ENCODE measurements at regions not wholly inside any gene's neighbourhood (a gene's known extent, or its start where the extent isn't known, plus 50 kb on each side); places are given as distances from the start of the nearest gene placed in this dataset.

- TF ChIP-seq CTCF (IDR thresholded peaks at IDR 0.05; ENCODE audit: borderline replicate concordance, extremely low read depth, low read length, poor library complexity, severe bottlenecking) (no peak), EZH2 (IDR thresholded peaks at IDR 0.05; ENCODE audit: borderline replicate concordance, low read depth, low read length, severe bottlenecking) (no peak)
- no peak overlapping the region for H3K4me2 ChIP-seq (ENCODE audit: insufficient read depth, low read length)
- no peaks in the 10 kb centered on the region for H4K20me1 ChIP-seq (ENCODE audit: insufficient read depth, low read length)
- no peaks in the 10 kb centered on the region for H3K79me2 ChIP-seq (ENCODE audit: insufficient read depth, low read length)
- no peaks in the 10 kb centered on the region for H3K4me1 ChIP-seq (ENCODE audit: insufficient read depth, low read length)
- no peak overlapping the region for H3K9ac ChIP-seq (ENCODE audit: low read depth, low read length)
- no peaks in the 10 kb centered on the region for H3K27me3 ChIP-seq (ENCODE audit: insufficient read depth, low read length, poor library complexity)
- peaks cover 2% of the 10 kb centered on the region for H3K9me3 ChIP-seq (ENCODE audit: insufficient read depth, low read length, severe bottlenecking)
- H3K27ac ChIP-seq (ENCODE audit: low read length) = no peak overlapping the region
- ATAC-seq (ENCODE audit: insufficient read depth, low read depth) = no peak
- no peak overlapping the region for H3K4me3 ChIP-seq (ENCODE audit: low read depth in 1 of 2, low read length in 2 of 2)
- no peaks in the 10 kb centered on the region for H3K36me3 ChIP-seq (ENCODE audit: insufficient read depth, low read length)
- DNase-seq = no peak
- H2AFZ ChIP-seq (ENCODE audit: low read depth, low read length) = no peak overlapping the region
Measured at GRCh38 chr4:11342401-11342800, 86.3 kb downstream of the HS3ST1 start.

DNA sequence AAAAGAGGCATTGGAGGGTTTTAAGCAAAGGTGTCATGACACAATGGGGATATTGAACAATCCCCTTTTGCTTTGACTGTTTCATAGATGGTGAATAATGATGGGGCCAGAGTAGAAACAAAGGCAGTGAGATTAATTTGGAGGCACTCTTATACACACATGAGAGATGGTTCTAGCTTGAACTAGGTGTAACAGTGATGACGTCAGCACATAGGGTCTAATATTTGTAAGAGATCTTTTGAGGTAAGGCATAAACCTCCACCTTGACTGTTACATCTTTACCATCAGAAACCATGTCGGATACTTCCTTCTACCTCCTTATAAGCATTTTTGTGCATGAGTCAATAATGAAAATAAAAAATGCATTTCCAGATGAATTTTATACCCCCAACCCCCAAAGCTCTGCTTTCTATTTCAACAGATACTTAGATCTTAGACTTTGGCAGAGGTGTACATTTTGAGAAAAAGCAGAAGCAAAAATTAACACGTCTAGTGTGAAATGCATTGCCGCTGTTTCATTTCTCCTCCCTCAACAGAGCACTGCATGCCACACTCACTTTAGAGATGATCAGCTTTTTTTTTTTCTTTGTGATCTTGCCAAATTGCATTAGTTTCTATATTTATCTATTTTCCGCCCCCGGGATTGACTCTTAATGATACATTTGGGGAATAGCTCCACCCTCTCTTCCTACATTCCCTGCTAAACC, 87.2 kb downstream of the HS3ST1 start:
- H3K4me3 ChIP-seq (ENCODE audit: low read depth in 1 of 2, low read length in 2 of 2) = no peak overlapping the region
- no peak overlapping the region for H3K4me2 ChIP-seq (ENCODE audit: insufficient read depth, low read length)
- no peaks in the 10 kb centered on the region for H3K4me1 ChIP-seq (ENCODE audit: insufficient read depth, low read length)
- H3K36me3 ChIP-seq (ENCODE audit: insufficient read depth, low read length) = no peaks in the 10 kb centered on the region
- no peak for DNase-seq
- H3K9ac ChIP-seq (ENCODE audit: low read depth, low read length) = no peak overlapping the region
- no peak overlapping the region for H3K27ac ChIP-seq (ENCODE audit: low read length)
- no peak for TF ChIP-seq EZH2 (IDR thresholded peaks at IDR 0.05; ENCODE audit: borderline replicate concordance, low read depth, low read length, severe bottlenecking)
- no peak for TF ChIP-seq CTCF (IDR thresholded peaks at IDR 0.05; ENCODE audit: borderline replicate concordance, extremely low read depth, low read length, poor library complexity, severe bottlenecking)
- no peaks in the 10 kb centered on the region for H4K20me1 ChIP-seq (ENCODE audit: insufficient read depth, low read length)
- no peak for ATAC-seq (ENCODE audit: insufficient read depth, low read depth)
- H3K9me3 ChIP-seq (ENCODE audit: insufficient read depth, low read length, severe bottlenecking) = peaks cover 2% of the 10 kb centered on the region
- no peaks in the 10 kb centered on the region for H3K79me2 ChIP-seq (ENCODE audit: insufficient read depth, low read length)
- no peak overlapping the region for H2AFZ ChIP-seq (ENCODE audit: low read depth, low read length)
- H3K27me3 ChIP-seq (ENCODE audit: insufficient read depth, low read length, poor library complexity) = no peaks in the 10 kb centered on the region

- no peak overlapping the region for H2AFZ ChIP-seq (ENCODE audit: low read depth, low read length)
- ATAC-seq (ENCODE audit: insufficient read depth, low read depth) (no peak), DNase-seq (no peak)
- no peaks in the 10 kb centered on the region for H4K20me1 ChIP-seq (ENCODE audit: insufficient read depth, low read length)
- TF ChIP-seq EZH2 (IDR thresholded peaks at IDR 0.05; ENCODE audit: borderline replicate concordance, low read depth, low read length, severe bottlenecking) (no peak), CTCF (IDR thresholded peaks at IDR 0.05; ENCODE audit: borderline replicate concordance, extremely low read depth, low read length, poor library complexity, severe bottlenecking) (no peak)
- no peaks in the 10 kb centered on the region for H3K36me3 ChIP-seq (ENCODE audit: insufficient read depth, low read length)
- H3K4me3 ChIP-seq (ENCODE audit: low read depth in 1 of 2, low read length in 2 of 2) = no peak overlapping the region
- no peak overlapping the region for H3K27ac ChIP-seq (ENCODE audit: low read length)
- no peak overlapping the region for H3K9ac ChIP-seq (ENCODE audit: low read depth, low read length)
- no peaks in the 10 kb centered on the region for H3K79me2 ChIP-seq (ENCODE audit: insufficient read depth, low read length)
- H3K4me1 ChIP-seq (ENCODE audit: insufficient read depth, low read length) = no peaks in the 10 kb centered on the region
- H3K27me3 ChIP-seq (ENCODE audit: insufficient read depth, low read length, poor library complexity) = no peaks in the 10 kb centered on the region
- H3K4me2 ChIP-seq (ENCODE audit: insufficient read depth, low read length) = no peak overlapping the region
- H3K9me3 ChIP-seq (ENCODE audit: insufficient read depth, low read length, severe bottlenecking) = no peaks in the 10 kb centered on the region
Measured at GRCh38 chr4:11338956-11339782, 89.5 kb downstream of the HS3ST1 start.

Measured in DND-41 (cell line).